ENCODE measurements at regions not wholly inside any gene's neighbourhood (a gene's known extent, or its start where the extent isn't known, plus 50 kb on each side); places are given as distances from the start of the nearest gene placed in this dataset.
"Not testable (repeated sequence)": the region's sequence is repeated elsewhere in the genome, so short reads cannot be mapped to it uniquely, and the experiment has no call there.

GRCh38 chr6:1230689-1231605 is 81.0 kb upstream of the FOXQ1 start:
- no peak for DNase-seq (ENCODE audit: low read depth in 3 of 3)

DNA sequence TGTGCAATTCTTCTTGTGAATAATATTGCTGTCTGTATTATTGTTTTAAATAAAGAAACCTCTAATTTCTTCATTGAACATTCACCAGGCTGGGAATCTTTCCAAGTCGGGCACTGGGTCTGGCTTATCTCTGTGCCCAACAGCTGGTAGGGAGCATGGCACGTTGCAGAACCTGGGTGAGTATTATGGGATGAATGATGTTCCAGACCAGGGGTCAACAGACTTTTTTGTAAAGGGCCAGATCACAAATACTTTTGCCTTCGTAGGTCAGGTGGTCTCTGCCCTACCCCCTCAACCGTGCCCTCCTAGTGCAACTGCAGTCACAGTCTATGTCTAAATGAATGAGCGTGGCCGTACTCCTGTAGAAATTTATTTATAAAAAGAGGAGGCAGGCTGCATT is 81.6 kb upstream of the FOXQ1 start:
- no peak for DNase-seq (ENCODE audit: low read depth in 3 of 3)

GRCh38 chr6:1229808-1230207 is 82.1 kb upstream of the FOXQ1 start:
- DNase-seq (ENCODE audit: low read depth in 3 of 3): no peak

DNA sequence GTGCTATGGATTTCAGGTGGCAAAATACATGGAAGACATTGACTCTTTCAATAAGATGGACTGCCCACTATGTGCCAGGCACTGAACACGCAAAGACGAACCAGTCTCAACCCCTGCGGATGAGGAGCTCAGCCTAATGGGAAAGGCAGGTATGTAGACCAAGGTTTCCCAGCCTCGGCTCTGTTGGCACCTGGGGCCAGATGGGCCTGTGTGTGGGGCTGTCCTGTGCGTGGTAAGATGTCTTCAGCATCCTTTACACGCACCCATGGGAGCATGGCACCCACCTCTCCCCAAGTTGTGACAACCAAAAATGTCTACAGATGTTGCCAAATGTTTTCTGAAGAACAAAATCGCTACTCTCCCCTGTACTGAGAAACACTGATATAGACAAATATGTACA is 82.6 kb upstream of the FOXQ1 start:
- DNase-seq (ENCODE audit: low read depth in 3 of 3): no peak

GRCh38 chr6:1228754-1229191 is 83.1 kb upstream of the FOXQ1 start:
- DNase-seq (ENCODE audit: low read depth in 3 of 3): no peak

DNA sequence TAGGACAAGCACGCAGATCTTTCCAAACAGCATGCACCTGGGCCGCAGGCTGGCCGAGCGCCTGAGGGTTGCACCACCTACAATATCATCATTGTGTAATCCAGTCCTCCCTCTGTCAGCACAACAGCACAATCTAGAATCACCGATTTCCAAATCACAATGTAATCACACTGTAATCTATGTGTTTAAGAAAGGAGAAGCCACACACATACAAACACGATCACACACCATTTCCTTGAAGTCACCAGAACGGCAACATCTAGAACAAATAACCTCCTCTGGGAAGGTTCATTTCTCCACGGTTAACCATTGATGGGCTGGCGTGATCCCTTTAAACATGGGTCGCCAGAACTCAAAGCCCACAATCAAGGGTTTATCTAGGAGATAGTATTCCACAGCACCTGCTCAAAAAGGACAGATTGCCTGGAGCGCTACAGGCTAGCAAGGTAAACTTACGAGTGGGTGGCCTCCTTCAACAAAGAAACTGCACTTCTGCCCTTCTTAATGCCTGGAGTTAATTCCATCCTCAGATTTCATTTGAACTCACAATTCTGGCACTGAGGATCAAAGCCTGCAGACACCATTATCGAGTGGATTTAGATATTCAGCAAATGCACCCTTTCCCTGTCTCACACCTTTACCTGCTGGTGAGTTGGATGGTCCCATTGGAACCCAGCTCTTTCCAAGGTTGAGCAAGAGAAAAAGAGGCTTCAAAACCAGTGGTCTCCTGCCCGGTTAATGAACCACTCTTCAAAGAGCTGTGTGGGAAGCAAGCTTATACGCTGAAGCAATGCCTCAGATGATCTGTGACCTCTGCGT is 83.8 kb upstream of the FOXQ1 start:
- DNase-seq (ENCODE audit: low read depth in 3 of 3): no peak

DNA sequence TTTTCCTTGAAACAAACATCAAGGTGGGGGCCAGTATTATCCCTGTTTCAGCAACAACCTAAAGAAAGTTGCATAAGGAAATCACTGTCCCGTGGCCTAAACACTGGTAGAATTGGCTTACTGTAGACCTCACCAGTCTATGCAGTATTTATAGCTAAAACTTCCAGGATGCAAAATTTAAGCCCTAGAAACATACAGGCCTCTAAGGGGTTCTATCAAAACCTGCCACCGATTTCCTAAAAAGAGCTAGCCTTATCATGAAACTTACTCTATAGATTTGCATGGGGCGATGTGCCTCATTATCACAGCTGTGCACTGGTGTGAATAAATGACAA is 84.3 kb upstream of the FOXQ1 start:
- DNase-seq (ENCODE audit: low read depth in 3 of 3): no peak

- DNase-seq (ENCODE audit: low read depth in 3 of 3): no peak
Measured at GRCh38 chr6:1226277-1227099, 85.4 kb upstream of the FOXQ1 start.

GRCh38 chr6:1224514-1224913 is 87.4 kb upstream of the FOXQ1 start:
- DNase-seq (ENCODE audit: low read depth in 3 of 3): no peak

DNA sequence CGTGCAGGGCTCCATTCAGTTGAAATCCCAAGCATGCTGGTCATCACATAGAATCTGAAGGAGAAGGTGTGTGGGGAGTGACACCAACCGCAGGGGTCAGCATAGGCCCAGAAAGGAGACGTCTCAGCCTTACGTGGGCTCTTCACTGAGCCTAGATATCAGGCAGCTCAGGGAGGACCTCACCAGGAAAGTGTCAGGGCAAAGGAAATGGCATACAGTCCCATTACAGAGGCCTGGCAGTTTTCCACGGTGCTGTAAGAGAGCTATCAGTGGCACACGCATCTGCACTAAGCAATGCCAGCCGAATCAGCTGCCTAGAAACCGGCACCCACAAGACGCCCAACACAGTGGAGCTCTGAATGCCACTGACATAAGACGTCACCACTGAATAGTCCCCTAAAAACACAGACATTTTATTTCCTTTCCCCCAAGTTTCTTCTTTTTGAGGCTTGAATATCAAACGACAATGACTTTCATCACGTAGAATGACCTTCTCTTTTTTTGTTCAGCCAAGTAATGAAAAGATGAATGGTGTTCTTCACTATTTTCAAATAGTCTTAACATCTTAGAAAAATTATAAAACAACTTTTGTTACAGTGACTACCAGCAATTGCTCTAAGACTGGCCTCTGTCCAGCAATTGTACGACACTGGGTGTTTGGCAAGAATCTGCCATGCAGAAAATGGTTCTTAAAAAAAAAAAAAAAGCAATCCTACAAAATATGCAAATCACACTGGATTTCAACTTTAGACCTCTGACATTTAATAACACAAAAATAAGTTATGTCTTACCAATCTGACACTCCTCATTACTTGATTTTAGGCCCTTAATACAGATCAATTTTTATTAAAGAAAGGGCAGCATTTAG is 88.9 kb upstream of the FOXQ1 start:
- no peak for DNase-seq (ENCODE audit: low read depth in 3 of 3)

GRCh38 chr6:1217396-1217795 is 94.5 kb upstream of the FOXQ1 start:
- no peak for DNase-seq (ENCODE audit: low read depth in 3 of 3)

DNA sequence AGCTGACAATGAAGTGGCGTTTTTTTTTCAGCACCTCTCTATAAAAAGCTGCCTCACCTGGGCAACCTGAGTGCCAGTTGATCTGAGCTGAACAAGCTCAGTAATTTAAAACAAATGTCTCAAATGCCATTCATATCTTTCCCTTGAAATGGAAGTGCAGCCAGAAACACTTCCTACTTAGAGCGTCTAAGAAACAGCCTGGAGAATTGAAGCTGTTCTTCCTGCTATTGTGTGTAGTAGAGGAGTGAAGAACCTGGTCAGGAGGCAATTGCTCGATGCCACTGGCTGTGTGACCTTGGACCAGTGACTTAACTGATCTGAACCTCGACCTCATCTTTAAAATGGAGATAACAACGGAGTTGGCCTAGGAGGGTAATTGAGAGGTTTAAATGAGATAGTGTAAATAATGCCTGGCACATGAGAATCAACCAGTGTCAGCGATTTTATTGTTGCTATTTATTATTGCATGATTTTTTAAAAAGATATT is 95.4 kb upstream of the FOXQ1 start:
- no peak for DNase-seq (ENCODE audit: low read depth in 3 of 3)

DNA sequence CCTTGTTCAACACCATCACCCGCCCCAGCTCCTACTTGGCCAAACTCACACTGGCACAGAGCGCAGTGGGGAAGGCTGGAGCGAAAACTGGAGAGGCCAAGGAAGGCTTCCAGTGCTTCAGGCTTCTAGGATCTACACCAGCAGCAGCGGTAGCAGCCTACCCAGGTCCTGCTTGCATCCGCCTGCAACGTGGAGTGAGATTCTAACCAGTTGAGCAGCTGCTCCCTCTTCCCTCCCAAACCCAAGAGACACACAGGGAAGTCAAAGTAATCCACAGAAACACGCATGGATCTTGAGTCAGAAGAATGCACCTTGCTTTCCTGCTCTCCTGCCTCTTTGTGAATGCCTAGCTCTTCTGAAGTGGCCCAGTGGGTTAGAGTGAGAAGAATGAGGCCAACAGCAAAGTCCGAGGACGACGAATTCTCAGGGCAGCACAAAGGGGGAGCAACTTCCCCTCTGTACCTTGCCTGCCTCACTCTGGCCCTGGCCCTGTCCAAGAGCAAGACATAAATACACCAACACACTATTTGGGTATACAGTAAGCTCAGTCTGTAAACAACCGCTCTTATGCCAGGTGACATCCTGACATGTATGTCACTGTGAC is 95.9 kb upstream of the FOXQ1 start:
- DNase-seq (ENCODE audit: low read depth in 3 of 3): no peak

GRCh38 chr6:1215023-1215422 is 96.9 kb upstream of the FOXQ1 start:
- DNase-seq (ENCODE audit: low read depth in 3 of 3): no peak

DNA sequence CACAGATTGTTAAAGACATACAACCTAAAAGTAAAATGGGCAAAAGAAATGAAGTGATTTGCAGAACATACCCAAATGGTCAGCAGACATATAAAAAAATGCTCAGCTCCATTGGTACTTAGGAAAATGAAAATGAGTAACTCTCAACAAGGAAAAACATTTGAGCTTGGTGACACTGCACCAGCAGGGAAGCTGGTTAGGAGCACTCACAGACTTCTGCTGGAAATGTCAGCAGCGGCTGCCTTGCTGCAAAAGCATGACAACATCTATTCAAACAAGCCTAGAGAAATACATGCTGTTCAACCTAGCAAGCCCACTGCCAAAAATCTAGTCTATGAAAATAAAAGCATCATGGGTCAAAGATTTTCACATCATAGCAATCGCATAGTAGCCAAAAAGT is 99.0 kb upstream of the FOXQ1 start:
- no peak for DNase-seq (ENCODE audit: low read depth in 3 of 3)

- DNase-seq (ENCODE audit: low read depth in 3 of 3): not testable (repeated sequence)
Measured at GRCh38 chr6:1212138-1212537, 99.8 kb upstream of the FOXQ1 start.

DNA sequence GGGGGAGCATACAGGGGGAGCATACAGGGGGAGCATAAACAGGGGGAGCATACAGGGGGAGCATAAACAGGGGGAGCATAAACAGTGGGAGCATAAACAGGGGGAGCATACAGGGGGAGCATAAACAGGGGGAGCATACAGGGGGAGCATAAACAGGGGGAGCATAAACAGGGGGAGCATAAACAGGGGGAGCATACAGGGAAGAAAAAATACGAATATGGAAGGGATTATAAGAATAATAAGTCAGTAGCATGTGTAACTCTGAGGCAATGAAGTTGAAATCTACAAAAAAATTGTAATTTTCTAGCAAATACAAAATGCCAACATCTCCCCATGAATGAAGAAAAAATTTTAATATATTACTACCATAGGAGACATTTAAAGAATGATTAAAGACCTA is 101.3 kb upstream of the FOXQ1 start:
- DNase-seq (ENCODE audit: low read depth in 3 of 3): not testable (repeated sequence)

GRCh38 chr6:1208876-1209275 is 103.0 kb upstream of the FOXQ1 start:
- no peak for DNase-seq (ENCODE audit: low read depth in 3 of 3)

GRCh38 chr6:1203546-1203945 is 108.4 kb upstream of the FOXQ1 start:
- DNase-seq (ENCODE audit: low read depth in 3 of 3): no peak

- no peak for DNase-seq (ENCODE audit: low read depth in 3 of 3)
Measured at GRCh38 chr6:1202201-1202600, 109.7 kb upstream of the FOXQ1 start.

Data from stimulated activated CD4-positive, alpha-beta T cell treated with anti-CD3 and anti-CD28 coated beads, TNF-alpha, amount 100 ng/mL, for 48 hours (primary cell).